HUES64 (cell line): ENCODE measurements at regions not wholly inside any gene's neighbourhood (a gene's known extent, or its start where the extent isn't known, plus 50 kb on each side); places are given as distances from the start of the nearest gene placed in this dataset.
"Not testable (repeated sequence)": the region's sequence is repeated elsewhere in the genome, so short reads cannot be mapped to it uniquely, and the experiment has no call there.

Source experiments
- H3K27ac ChIP-seq: 2 replicates; pipeline ENCODE4 v1.7.0; 2013; ENCODE audit warnings: low read depth, low read length, inconsistent platforms
- H3K27me3 ChIP-seq: 2 replicates; pipeline ENCODE4 v1.6.1; 2013; ENCODE audit warnings: mild to moderate bottlenecking, low read length; ENCODE audit not compliant: insufficient read depth
- H3K36me3 ChIP-seq: 2 replicates; pipeline ENCODE4 v1.6.1; 2013; ENCODE audit warnings: mild to moderate bottlenecking, low read length; ENCODE audit not compliant: insufficient read depth
- H3K4me1 ChIP-seq: 2 replicates; pipeline ENCODE4 v1.6.1; 2013; ENCODE audit warnings: mild to moderate bottlenecking, low read length, moderate library complexity; ENCODE audit not compliant: insufficient read depth
- H3K4me3 ChIP-seq: 2 replicates; pipeline ENCODE4 v1.5.1; 2013; ENCODE audit warnings: mild to moderate bottlenecking, low read length, moderate library complexity
- H3K9ac ChIP-seq: 2 replicates; pipeline ENCODE4 v1.6.1; 2013; ENCODE audit warnings: mild to moderate bottlenecking, low read depth, low read length
- H3K9me3 ChIP-seq: 2 replicates; pipeline ENCODE4 v1.6.1; 2013; ENCODE audit warnings: low read depth, low read length; ENCODE audit not compliant: insufficient read depth
- WGBS: fragments of 150-250, 120-280 bp; methylation state at CpG from one replicate; pipeline ENCODE4 v1.1.7; 2013; ENCODE audit warnings: missing lambda C conversion rate; 5-methylcytosine and 5-hydroxymethylcytosine counted together

GRCh38 chr16:61007694-61008093, 1028.5 kb downstream of the CDH8 start:
- Histone ChIP-seq H3K4me1 (no peaks in the 10 kb centered on the region), H3K9me3 (no peaks in the 10 kb centered on the region), H3K4me3 (no peak overlapping the region), H3K9ac (no peak overlapping the region), H3K27ac (no peak overlapping the region), H3K27me3 (no peaks in the 10 kb centered on the region), H3K36me3 (no peaks in the 10 kb centered on the region)
- WGBS = 86% methylated on average over 8 of the region's 8 CpGs

- 84% methylated on average over 2 of the region's 2 CpGs for WGBS
- H3K4me1 ChIP-seq = no peaks in the 10 kb centered on the region
- no peaks in the 10 kb centered on the region for H3K36me3 ChIP-seq
- H3K9ac ChIP-seq = no peak overlapping the region
- H3K27me3 ChIP-seq = no peaks in the 10 kb centered on the region
- H3K9me3 ChIP-seq = no peaks in the 10 kb centered on the region
- no peak overlapping the region for H3K27ac ChIP-seq
- H3K4me3 ChIP-seq = no peak overlapping the region
Observed at GRCh38 chr16:61005952-61006351, 1030.3 kb downstream of the CDH8 start.

GRCh38 chr16:61002479-61003204, 1033.6 kb downstream of the CDH8 start:
- WGBS = 93% methylated on average over 4 of the region's 4 CpGs
- no peak overlapping the region for H3K9ac ChIP-seq
- no peak overlapping the region for H3K27ac ChIP-seq
- H3K4me3 ChIP-seq = no peak overlapping the region
- no peaks in the 10 kb centered on the region for H3K4me1 ChIP-seq
- H3K27me3 ChIP-seq = no peaks in the 10 kb centered on the region
- H3K36me3 ChIP-seq = no peaks in the 10 kb centered on the region
- no peaks in the 10 kb centered on the region for H3K9me3 ChIP-seq

GRCh38 chr16:60991886-60992285, 1044.4 kb downstream of the CDH8 start:
- H3K4me3 ChIP-seq = no peak overlapping the region
- no peaks in the 10 kb centered on the region for H3K27me3 ChIP-seq
- H3K36me3 ChIP-seq = no peaks in the 10 kb centered on the region
- no peak overlapping the region for H3K27ac ChIP-seq
- H3K9ac ChIP-seq = no peak overlapping the region
- no peaks in the 10 kb centered on the region for H3K9me3 ChIP-seq
- H3K4me1 ChIP-seq = no peaks in the 10 kb centered on the region

- no peaks in the 10 kb centered on the region for H3K9me3 ChIP-seq
- H3K4me3 ChIP-seq = no peak overlapping the region
- H3K4me1 ChIP-seq = no peaks in the 10 kb centered on the region
- no peak overlapping the region for H3K9ac ChIP-seq
- 58% methylated on average over 4 of the region's 5 CpGs for WGBS
- no peaks in the 10 kb centered on the region for H3K36me3 ChIP-seq
- H3K27ac ChIP-seq = no peak overlapping the region
- no peaks in the 10 kb centered on the region for H3K27me3 ChIP-seq
Observed at GRCh38 chr16:60989592-60989991, 1046.6 kb downstream of the CDH8 start.

GRCh38 chr16:60979119-60979518, 1057.1 kb downstream of the CDH8 start:
- H3K9me3 ChIP-seq = no peaks in the 10 kb centered on the region
- no peak overlapping the region for H3K4me3 ChIP-seq
- no peaks in the 10 kb centered on the region for H3K27me3 ChIP-seq
- no peak overlapping the region for H3K9ac ChIP-seq
- H3K4me1 ChIP-seq = no peaks in the 10 kb centered on the region
- WGBS = 97% methylated on average over 2 of the region's 2 CpGs
- no peak overlapping the region for H3K27ac ChIP-seq
- H3K36me3 ChIP-seq = no peaks in the 10 kb centered on the region

GRCh38 chr16:60949800-60950199, 1086.4 kb downstream of the CDH8 start:
- Histone ChIP-seq H3K4me3 (no peak overlapping the region), H3K27me3 (no peaks in the 10 kb centered on the region), H3K9me3 (no peaks in the 10 kb centered on the region), H3K27ac (no peak overlapping the region), H3K9ac (no peak overlapping the region), H3K4me1 (no peaks in the 10 kb centered on the region), H3K36me3 (no peaks in the 10 kb centered on the region)
- WGBS = 83% methylated on average over 4 of the region's 5 CpGs

- WGBS = 12% methylated on average over 2 of the region's 2 CpGs
Observed at GRCh38 chr16:60945225-60945624, 1091.0 kb downstream of the CDH8 start.

GRCh38 chr16:60936189-60936588, 1100.0 kb downstream of the CDH8 start:
- H3K36me3 ChIP-seq, H3K27ac ChIP-seq, H3K4me3 ChIP-seq, H3K4me1 ChIP-seq, H3K9me3 ChIP-seq, H3K27me3 ChIP-seq, H3K9ac ChIP-seq: not testable (repeated sequence)
- 91% methylated on average over 10 of the region's 10 CpGs for WGBS

More at GRCh38 chr16:60945225-60945624, 1091.0 kb downstream of the CDH8 start:
- no peaks in the 10 kb centered on the region for H3K27me3 ChIP-seq
- no peaks in the 10 kb centered on the region for H3K9me3 ChIP-seq
- no peaks in the 10 kb centered on the region for H3K4me1 ChIP-seq
- H3K4me3 ChIP-seq = no peak overlapping the region
- H3K9ac ChIP-seq = no peak overlapping the region
- H3K36me3 ChIP-seq = no peaks in the 10 kb centered on the region
- H3K27ac ChIP-seq = no peak overlapping the region

GRCh38 chr16:60932600-60932999, 1103.6 kb downstream of the CDH8 start:
- Histone ChIP-seq H3K27me3 (no peaks in the 10 kb centered on the region), H3K27ac (no peak overlapping the region), H3K9me3 (no peaks in the 10 kb centered on the region), H3K4me1 (no peaks in the 10 kb centered on the region), H3K4me3 (no peak overlapping the region), H3K36me3 (no peaks in the 10 kb centered on the region), H3K9ac (no peak overlapping the region)
- WGBS = 88% methylated on average over 3 of the region's 3 CpGs

- H3K9me3 ChIP-seq = no peaks in the 10 kb centered on the region
- no peaks in the 10 kb centered on the region for H3K4me1 ChIP-seq
- H3K4me3 ChIP-seq = no peak overlapping the region
- no peak overlapping the region for H3K27ac ChIP-seq
- no peaks in the 10 kb centered on the region for H3K36me3 ChIP-seq
- H3K27me3 ChIP-seq = no peaks in the 10 kb centered on the region
- H3K9ac ChIP-seq = no peak overlapping the region
- WGBS = 93% methylated on average over 4 of the region's 5 CpGs
Observed at GRCh38 chr16:60930291-60930690, 1105.9 kb downstream of the CDH8 start.

- H3K27me3 ChIP-seq = no peaks in the 10 kb centered on the region
- no peak overlapping the region for H3K4me3 ChIP-seq
- H3K9ac ChIP-seq = no peak overlapping the region
- H3K9me3 ChIP-seq = no peaks in the 10 kb centered on the region
- 100% methylated on average over 1 of the region's 2 CpGs for WGBS
- no peaks in the 10 kb centered on the region for H3K36me3 ChIP-seq
- H3K4me1 ChIP-seq = no peaks in the 10 kb centered on the region
- no peak overlapping the region for H3K27ac ChIP-seq
Observed at GRCh38 chr16:60922920-60923319, 1113.3 kb downstream of the CDH8 start.
